HS-5 (cell line): ENCODE measurements at regions not wholly inside any gene's neighbourhood (a gene's known extent, or its start where the extent isn't known, plus 50 kb on each side); places are given as distances from the start of the nearest gene placed in this dataset.
"Not testable (repeated sequence)": the region's sequence is repeated elsewhere in the genome, so short reads cannot be mapped to it uniquely, and the experiment has no call there.

ENCODE experiments used
- DNase-seq: peaks from one replicate; pipeline ENCODE4 v3.0.0-alpha.2; 2012; ENCODE audit warnings: low read depth

GRCh38 chr15:62413153-62413552 lies 248.1 kb upstream of the C2CD4B start:
- DNase-seq = no peak

- no peak for DNase-seq
Observed at GRCh38 chr15:62413786-62414185, 248.7 kb upstream of the C2CD4B start.

- DNase-seq = no peak
Observed at GRCh38 chr15:62415498-62415897, 250.4 kb upstream of the C2CD4B start.

GRCh38 chr15:62416526-62416925 lies 251.4 kb upstream of the C2CD4B start:
- DNase-seq = no peak

GRCh38 chr15:62417439-62417838 lies 252.4 kb upstream of the C2CD4B start:
- no peak for DNase-seq

- not testable (repeated sequence) for DNase-seq
Observed at GRCh38 chr15:62418496-62418895, 253.4 kb upstream of the C2CD4B start.

- no peak for DNase-seq
Observed at GRCh38 chr15:62419192-62419591, 254.1 kb upstream of the C2CD4B start.

- not testable (repeated sequence) for DNase-seq
Observed at GRCh38 chr15:62420371-62420770, 255.3 kb upstream of the C2CD4B start.

GRCh38 chr15:62421289-62421688 lies 256.2 kb upstream of the C2CD4B start:
- DNase-seq = no peak

- DNase-seq = no peak
Observed at GRCh38 chr15:62426387-62426956, 261.4 kb upstream of the C2CD4B start.

- no peak for DNase-seq
Observed at GRCh38 chr15:62428259-62428658, 263.2 kb upstream of the C2CD4B start.

- no peak for DNase-seq
Observed at GRCh38 chr15:62428851-62429598, 263.9 kb upstream of the C2CD4B start.

- DNase-seq = no peak
Observed at GRCh38 chr15:62430056-62430455, 265.0 kb upstream of the C2CD4B start.

- DNase-seq = no peak
Observed at GRCh38 chr15:62430552-62430951, 265.5 kb upstream of the C2CD4B start.

GRCh38 chr15:62431008-62431797 lies 266.1 kb upstream of the C2CD4B start:
- no peak for DNase-seq

GRCh38 chr15:62431817-62432216 lies 266.7 kb upstream of the C2CD4B start:
- DNase-seq = no peak

- no peak for DNase-seq
Observed at GRCh38 chr15:62432702-62433398, 267.8 kb upstream of the C2CD4B start.

GRCh38 chr15:62436235-62436634 lies 271.1 kb upstream of the C2CD4B start:
- DNase-seq = no peak

- no peak for DNase-seq
Observed at GRCh38 chr15:62437753-62438152, 272.7 kb upstream of the C2CD4B start.

GRCh38 chr15:62439543-62440016 lies 274.5 kb upstream of the C2CD4B start:
- DNase-seq = no peak

GRCh38 chr15:62440362-62441105 lies 275.4 kb upstream of the C2CD4B start:
- DNase-seq = no peak
